HG03442 (cell line): ENCODE measurements at regions not wholly inside any gene's neighbourhood (a gene's known extent, or its start where the extent isn't known, plus 50 kb on each side); places are given as distances from the start of the nearest gene placed in this dataset.

Experiments used
- ATAC-seq: cut with Tn5 transposase; IDR thresholded peaks from one replicate; pipeline ENCODE4 v1.9.1; 2021; ENCODE audit warnings: mild to moderate bottlenecking, moderate library complexity; ENCODE audit not compliant: unreplicated experiment

DNA sequence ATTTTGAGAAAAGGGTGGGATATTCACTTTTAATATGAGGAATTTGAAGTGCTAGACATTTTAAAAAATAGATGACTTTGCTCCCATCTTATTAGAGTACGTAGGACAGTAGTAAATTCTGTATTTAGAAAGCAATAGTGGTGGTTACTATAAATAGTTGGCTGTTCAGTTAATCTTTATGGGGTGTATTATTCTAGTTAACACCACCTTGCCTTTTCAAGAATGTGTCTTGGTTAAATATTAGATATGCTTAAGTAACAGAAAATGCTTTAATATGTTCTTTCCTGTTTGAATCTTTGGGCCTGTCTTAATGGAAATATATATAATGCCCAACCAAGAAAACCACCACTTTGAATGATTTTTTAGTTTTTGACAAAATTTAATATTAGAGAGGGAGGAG is 608.7 kb upstream of the FAM174A start:
- ATAC-seq = no peak

DNA sequence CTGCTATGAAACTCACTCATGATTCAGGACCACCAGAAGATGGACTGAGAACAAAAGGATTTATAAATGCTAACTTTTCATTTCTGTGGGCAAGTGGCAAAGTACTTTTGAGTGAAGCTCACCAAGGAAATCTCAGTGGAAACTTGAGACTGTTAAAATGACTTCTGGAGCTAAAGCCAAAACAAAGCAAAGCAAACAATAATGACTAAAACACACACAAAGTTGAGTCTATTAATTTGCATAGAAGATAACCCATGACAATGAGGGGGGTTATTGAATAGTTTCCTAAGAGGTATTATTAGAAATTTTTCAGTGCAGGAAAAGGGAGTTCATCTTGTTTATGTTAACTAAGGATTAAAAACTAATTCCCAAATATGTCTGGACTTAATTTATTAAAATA is 612.8 kb upstream of the FAM174A start:
- ATAC-seq = no peak

DNA sequence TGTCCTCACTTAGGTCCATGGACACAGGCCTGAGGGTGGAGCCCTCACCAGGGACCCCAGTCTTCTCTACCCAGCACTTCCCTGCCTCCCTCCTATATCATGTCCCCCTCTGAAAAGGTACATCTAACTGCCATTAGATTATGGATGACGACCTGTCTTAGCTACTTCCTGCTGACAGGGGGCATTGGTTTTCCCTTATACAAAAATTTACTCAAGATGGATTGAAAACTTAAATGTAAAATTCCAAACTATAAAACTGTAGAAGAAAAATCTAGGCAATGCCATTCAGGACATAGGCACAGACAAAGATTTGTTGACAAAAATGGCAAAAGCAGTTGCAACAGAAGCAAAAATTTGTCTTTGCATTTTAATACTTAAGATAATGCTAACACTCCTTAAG is 623.2 kb upstream of the FAM174A start:
- no peak for ATAC-seq

DNA sequence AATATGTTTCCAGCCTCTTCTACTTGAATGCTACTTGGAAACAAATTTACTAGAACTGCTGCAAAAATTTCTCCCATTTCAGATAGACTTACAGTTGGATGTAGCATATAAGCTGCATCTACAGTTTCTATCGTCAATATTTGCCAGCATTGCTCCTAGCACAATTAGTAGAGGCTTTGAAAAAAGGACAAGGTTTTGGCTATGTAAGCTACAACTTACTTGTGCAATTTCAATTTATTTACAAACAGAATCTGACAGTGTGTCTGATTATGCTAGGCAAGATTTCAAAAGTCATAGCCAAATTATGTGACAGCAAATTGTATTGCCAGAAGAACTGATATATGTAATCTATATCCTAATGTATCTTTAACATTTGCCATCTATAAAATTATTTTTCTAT is 628.4 kb upstream of the FAM174A start:
- ATAC-seq = no peak

DNA sequence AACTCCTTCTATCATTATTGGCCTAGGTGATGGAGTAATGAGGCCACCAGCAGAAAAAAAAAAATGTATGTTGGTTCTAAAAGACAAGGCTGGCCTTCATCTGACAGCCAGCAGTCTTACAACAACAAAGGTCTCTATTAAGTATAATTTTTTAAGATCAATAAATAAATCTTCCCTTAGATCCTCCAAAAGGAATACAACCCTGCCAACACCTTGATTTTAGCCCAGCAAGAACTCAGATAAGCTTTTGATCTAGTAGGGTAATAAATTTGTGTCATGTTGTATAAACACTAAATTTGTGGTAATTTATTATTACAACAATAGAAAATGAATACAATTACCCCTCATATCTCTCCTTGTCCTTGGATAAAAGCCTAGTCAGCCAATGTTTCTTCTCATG is 633.2 kb upstream of the FAM174A start:
- ATAC-seq = no peak

DNA sequence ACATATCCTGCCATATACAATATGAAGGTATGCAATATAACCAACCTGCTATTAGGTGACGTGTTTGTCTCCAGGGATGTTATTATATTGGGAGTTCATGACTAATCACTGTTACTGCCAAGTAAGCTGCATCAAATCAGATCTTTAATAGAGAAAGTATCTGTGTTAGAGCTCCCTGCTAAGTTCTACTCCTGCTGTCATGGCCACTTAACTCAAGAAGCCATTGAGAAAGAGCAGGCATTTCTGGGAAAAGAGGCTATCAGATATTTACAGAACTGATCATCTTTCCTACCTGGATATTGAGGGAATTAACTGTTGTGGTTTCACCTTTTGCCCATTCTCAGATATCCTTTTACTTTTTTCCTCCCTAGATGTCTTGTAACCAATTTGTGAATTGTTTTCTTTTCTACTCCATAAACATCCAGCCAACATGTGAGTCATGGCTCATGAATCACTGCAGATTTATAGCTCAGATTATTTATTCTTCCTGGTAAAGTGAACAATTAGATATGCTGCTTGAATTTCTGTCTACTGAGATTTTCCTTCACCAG is 634.8 kb upstream of the FAM174A start:
- no peak for ATAC-seq

DNA sequence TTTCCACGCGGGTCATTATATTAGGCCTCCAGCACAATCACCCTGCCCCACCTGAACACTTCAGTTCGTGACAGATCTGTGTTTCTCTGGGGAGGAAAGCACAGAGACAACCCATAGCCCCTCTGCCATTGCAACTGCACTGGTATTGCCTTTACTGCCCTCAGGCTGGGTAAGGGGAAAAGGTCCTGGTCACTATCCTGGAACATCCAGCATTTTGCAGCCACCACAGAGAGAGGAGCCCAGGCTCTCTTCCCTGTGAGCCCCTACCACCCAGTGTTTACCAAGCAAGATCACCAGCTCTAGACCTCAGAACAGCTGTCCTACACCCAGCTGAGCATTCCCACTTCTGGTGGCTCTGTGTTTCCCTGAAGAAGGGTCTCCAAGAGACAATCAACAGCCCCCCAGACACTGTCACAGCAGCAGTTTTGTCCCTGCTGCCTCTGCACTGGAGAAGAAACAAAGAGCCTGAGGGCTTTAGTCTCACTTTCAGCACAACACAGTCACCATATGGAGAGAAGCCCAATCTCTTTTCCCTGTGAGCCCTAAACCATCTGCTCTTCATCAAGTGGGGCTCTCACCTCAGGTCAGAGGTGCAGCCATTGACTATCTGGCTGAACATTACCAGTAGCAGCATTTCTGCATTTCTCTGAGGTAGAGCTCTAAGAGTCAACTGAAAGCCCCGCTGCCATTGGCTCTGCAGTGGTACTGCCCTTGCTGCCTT is 655.2 kb upstream of the FAM174A start:
- ATAC-seq = no peak

DNA sequence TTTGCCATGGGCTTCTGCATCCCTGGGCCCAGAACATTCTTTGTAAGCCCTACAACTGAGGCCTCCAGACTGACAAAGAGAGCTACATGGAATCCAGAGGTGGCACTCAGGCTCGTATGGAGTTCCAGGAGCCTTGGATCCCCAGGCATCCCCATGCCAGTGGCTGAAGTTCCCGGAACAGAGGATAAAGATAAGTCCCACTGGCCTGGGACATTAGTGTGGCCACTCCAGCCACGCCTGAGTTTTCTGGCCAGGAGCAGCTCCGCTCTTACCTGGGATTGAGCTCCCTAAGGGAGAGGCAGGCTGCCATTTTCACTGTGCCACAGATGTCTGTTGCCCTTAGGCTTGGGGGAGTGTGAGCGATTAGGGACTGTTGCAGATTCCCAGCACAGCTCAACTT is 656.3 kb upstream of the FAM174A start:
- ATAC-seq = no peak

DNA sequence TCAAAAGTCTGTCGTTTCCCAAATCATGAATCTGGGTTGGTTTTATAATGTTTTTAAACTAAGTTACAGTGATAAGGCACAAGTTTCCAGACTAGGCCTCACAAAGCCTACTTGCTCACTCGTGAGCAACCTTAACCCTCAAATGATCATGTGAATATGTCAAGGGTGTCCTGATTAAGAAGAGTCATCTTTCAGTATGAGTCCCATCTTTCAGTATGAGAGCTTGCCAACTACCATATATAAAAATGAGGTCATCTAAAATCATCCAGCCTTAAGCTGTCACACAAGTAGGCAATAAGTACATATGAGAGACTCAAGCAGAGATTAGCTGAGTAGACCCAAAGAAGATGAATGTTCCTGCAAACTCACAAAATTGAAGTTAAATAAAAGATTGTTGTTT is 668.4 kb upstream of the FAM174A start:
- ATAC-seq = peak; percentile 98

DNA sequence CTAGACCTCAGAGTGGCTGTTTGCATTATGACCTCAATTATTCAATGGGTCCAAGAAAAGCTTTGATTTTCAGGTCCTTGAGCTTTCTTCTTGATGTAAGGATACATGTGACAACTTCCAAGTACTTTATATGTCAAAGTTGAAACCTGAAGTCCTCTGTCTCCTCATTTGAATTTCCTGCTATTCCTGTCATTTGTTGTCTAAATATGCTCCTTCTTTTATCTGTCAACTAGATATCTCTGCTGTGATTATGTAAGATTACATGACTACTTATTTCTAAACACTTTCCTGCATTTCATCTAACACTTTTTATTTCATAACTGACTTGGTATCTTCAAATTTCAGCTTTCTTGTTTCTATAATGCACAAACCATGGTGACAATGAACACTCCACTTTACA is 670.0 kb upstream of the FAM174A start:
- ATAC-seq = no peak

DNA sequence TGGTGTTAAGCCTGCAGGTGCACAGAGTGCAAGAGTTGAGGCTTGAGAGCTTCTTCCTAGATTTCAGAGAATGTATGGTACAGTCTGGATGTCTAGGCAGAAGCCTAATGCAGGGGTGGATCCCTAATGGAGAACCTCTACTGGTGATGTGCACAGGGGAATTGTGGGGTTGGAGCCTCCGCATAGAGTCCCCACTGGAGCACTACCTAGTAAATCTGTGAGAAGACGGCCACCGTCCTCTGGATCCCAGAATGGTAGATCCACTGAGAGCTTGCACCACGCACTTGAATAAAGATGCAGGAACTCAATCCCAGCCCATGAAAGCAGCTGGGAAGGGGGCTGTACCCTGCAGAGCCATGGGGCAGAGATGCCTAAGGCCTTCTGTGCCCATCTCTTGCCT is 699.4 kb upstream of the FAM174A start:
- no peak for ATAC-seq

DNA sequence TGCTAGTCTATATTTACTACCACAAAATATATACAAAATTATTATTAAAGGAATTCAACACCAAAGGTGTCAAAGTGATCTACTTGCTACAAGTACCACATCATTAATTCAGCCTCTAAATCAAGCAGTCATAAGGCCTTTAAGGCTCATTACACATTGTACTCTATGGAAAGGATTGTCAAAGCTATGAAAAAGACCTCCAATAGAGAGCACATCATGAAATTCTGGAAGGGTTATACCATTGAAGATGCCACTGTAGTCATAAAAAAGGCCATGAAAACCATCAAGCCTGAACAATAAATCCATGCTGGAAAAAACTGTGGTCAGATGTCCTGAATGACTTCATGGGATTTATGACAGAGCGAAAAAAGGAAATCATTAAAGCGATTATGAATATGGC is 708.0 kb upstream of the FAM174A start:
- no peak for ATAC-seq

DNA sequence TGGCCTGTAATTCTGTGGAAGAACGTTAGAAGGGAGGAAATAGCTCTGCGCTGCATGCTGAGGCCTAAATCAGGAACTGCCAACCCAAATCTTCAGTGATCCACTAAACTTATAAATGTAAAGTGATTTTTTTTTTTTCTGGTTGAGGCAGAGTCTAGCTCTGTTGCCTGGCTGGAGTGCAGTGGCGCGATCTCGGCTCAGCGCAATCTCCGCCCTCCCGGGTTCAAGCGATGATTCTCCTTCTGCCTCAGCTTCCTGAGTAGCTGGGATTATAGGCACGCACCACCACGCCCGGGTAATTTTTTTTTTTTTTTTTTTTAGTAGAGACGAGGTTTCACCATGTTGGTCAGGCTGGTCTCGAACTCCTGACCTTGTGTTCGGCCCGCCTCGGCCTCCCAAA is 717.4 kb upstream of the FAM174A start:
- ATAC-seq = no peak

DNA sequence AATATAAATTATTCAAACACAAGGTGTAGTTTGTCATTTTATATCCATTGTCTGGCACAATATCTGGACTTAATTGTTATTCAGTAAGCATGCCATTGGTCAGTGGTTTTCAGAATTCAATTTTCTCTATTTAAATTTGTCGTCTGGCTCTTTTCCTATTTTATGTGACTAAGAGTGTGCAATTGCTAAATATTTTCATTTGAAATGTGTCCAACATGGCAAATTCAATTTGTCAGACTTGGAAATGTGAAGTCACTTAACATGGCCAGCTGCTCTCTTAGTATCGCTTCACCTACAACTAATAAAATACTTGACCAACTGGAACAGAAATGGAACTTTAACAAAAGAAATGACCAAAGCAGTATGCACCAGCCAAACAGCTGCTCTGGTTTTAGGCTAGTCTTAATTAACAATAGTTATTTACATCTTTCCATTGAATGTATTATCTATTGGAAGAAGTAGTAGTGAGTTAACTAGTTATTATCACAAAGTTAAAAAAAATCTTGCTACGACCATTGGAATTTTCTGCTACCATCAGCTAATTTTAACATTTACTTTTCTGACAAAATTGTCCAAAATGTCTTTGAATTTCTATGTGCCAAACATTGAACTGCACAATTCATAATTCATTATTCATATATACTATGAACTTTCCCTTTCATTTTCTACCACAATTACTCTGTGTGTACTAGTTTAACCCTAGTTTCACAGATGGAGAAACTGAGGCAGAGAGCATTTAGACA is 720.7 kb upstream of the FAM174A start:
- no peak for ATAC-seq

DNA sequence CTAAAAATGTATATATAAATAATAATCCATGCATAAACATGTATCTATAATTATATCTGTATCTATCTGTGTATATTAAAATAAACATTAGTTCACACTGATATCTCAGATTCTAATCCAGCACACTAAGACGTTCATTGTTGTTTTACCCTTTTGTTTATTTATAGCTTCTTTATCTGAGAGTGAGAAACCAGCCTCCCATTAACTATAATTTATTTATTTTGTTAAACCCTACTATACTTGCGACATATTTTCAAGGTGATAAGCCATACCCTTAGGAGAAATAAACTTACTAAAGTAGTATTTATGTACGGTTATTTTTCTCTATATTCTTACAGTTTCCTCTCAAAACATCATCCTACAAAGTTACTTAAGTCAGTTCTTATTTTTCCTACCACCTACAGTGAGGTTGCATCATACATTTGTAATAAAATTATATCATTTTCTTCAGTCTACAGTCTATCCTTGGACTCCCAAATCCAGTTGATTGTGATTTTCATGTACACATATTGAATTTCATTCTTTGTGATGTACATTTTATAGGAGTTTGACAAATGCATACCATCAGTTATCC is 726.4 kb upstream of the FAM174A start:
- ATAC-seq = no peak

DNA sequence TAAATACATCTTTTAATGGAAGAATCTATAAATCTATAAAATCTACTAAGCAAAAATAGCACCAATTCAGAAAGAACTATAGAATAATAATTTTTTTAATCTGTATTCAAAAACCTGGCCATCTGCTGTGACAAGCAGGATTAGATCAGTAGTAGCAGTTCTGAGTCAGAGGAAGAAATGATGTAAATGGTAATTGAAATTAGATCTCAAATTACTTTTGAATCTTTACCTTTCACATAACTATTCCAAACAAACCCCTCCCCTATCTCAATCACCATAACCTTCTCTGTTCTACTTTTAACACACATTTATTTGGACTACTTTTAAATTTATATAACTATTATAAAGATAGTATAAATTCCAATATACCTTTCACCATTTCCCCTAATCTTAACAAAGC is 727.8 kb upstream of the FAM174A start:
- ATAC-seq = no peak

DNA sequence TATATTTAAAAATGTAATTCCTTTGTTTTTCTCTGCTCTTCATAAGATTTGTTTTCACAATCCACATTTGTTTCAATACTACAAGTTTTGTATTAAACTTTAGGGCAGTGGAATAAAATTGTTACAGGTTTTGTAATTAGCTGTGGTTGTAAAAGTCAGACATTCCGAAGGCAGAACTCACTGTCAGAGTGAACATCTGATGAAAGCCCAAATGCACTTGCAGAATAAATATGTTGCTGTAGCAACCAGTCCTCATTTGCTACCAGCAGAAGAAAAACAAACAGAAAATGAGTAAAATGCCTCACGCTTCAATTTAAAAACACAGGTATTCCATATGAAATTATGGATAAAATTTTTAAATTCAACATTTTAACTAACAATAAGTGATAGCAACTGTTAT is 740.1 kb upstream of the FAM174A start:
- ATAC-seq = no peak

DNA sequence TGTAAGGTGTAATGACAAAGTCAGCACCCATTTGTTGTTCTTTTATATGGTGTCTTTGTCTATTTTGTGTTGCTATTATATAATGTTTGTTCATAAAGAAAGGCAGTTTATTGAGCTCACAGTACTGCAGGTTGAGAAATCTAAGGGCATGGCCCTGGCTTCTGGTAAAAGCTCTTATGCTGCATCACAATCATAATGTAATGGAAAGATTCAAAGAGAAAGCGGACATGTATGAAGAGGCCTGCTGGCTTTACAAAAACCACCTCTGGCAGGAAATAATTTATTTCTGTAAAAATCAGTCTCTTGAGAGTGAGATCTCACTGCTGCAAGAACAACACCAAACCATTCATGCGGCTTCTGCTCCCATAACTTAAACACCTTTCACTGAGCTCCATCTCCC is 746.7 kb upstream of the FAM174A start:
- ATAC-seq = no peak

DNA sequence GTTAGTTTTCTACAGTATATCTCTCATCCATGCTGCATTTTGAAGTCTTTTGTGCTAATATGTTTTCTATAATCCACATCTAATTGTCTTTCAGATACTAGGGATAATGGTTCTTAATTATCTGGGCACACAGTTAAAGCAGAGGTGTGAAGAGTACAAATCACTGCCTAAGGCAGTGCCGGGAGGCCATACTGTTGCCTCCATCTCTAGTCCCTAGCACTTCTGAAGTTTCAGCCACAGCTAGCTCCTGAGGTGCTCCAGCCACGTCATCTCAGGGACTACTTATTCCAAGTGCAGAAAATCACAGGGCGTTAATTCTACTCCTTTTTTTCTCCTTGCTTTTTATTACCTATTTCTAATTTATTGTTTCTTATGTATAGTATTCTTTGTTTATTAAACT is 760.0 kb upstream of the FAM174A start:
- no peak for ATAC-seq

DNA sequence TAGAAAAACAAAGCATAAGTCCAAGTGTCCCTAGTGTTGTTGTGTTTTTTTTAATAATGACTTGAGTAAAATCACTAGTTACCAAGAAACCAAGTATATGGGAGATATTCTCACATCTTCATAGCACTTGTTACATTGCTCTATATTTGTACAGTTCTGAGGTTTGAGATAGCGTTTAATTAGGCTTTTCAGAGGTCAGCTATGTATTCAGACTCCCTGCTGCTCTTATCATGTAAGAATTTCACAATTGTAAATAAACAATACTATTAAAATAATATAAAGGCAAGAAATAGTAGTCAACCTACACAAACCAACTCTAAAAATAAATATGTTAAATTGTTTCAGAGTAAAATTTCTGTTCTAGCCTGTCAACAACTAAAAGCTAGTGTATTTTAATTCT is 761.9 kb upstream of the FAM174A start:
- ATAC-seq = no peak

DNA sequence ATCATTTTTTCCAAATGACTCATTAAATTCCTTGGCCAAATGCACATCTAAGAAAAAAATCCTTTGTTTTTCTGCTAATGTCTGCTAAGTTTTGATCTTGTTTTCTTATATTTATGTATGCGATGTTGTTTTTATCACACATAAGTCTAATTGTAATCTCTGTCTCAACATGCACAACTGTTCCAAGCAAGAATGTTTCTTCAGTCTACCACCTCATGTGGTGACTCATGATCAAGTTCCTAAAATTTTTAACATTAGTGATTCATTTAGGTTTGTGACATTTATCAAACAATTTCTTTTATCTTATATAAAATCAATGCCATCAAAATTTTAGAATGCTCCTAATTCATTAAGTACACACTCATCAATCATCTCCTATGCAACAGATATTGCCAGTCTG is 763.9 kb upstream of the FAM174A start:
- ATAC-seq = no peak

DNA sequence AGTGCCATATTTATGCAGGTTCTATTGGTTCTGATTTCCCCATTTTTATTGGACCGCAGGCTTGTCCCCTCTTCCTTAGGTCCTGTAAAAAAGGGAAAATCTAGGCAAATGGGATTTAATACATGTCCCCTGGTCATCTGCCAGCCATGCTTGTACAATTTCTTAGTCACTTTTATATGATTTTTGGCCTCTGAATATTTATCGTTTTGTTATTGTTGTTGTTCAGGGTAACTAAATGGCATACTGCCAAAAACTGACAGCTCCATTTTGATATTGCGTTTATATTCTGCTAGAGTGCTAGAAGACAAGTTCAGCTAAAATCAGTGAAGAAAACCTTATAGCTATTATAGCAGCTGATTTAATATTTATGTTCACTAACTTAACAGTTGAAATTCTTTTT is 770.2 kb upstream of the FAM174A start:
- no peak for ATAC-seq
